IMR-90 (cell line): ENCODE measurements at regions not wholly inside any gene's neighbourhood (a gene's known extent, or its start where the extent isn't known, plus 50 kb on each side); places are given as distances from the start of the nearest gene placed in this dataset.

Source experiments
- ATAC-seq: fragments of 200-7000 bp; cut with Tn5 transposase; 2 replicates; pipeline ENCODE4 v1.9.1; 2020; ENCODE audit warnings: low read depth, mild to moderate bottlenecking, moderate library complexity
- BruUV-seq: library from RNA; stranded (reverse); fragments of 400-500 nt; replicated peaks from 2 replicates; lab custom pipeline; 2021; lab: Mats Ljungman, UMichigan
- CTCF ChIA-PET: fragments of 300-600 bp; formaldehyde crosslinking; extraction: SDS; loops from one replicate; lab custom pipeline; 2021; ENCODE audit warnings: antibody characterized with exemption; lab: Yijun Ruan, JAX
- POLR2A ChIA-PET: fragments of 300-600 bp; sonication (Branson Sonifier 250); formaldehyde crosslinking; loops from one replicate; lab custom pipeline; 2022; ENCODE audit warnings: antibody characterized with exemption; ENCODE audit not compliant: unreplicated experiment; lab: Charles Lee
- DNase-seq: peaks from one replicate; pipeline ENCODE4 v3.0.0; 2013
- H2AFZ ChIP-seq: replicated peaks from 2 replicates; pipeline ENCODE3; 2013; ENCODE audit warnings: low read length, mild to moderate bottlenecking; ENCODE audit not compliant: poor library complexity
- H2AK5ac ChIP-seq: 2 replicates; pipeline ENCODE4 v1.6.1; 2013; ENCODE audit warnings: low read depth, low read length, inconsistent platforms
- H2AK9ac ChIP-seq: replicated peaks from 2 replicates; pipeline ENCODE3; 2013; ENCODE audit warnings: mild to moderate bottlenecking, low read depth, low read length, moderate library complexity; ENCODE audit not compliant: poor library complexity
- H2BK120ac ChIP-seq: 2 replicates; pipeline ENCODE4 v1.6.1; 2013; ENCODE audit warnings: low read depth, low read length, inconsistent platforms
- H2BK15ac ChIP-seq: 3 replicates; pipeline ENCODE4 v1.6.1; 2013; ENCODE audit warnings: low read depth, low read length, inconsistent platforms
- H2BK20ac ChIP-seq: 2 replicates; pipeline ENCODE4 v1.6.1; 2013; ENCODE audit warnings: low read depth, mild to moderate bottlenecking, inconsistent platforms, low read length, moderate library complexity
- H2BK5ac ChIP-seq: 2 replicates; pipeline ENCODE4 v1.6.1; 2013; ENCODE audit warnings: mild to moderate bottlenecking, low read depth, low read length, inconsistent platforms; ENCODE audit not compliant: poor library complexity, severe bottlenecking
- H3K14ac ChIP-seq: replicated peaks from 2 replicates; pipeline ENCODE4 v1.6.1; 2013; ENCODE audit warnings: low read depth, low read length, inconsistent platforms
- H3K18ac ChIP-seq: 2 replicates; pipeline ENCODE4 v1.6.1; 2013; ENCODE audit warnings: low read depth, low read length, control low read depth
- H3K23ac ChIP-seq: 2 replicates; pipeline ENCODE4 v1.6.1; 2013; ENCODE audit warnings: low read depth, low read length, inconsistent platforms
- H3K27ac ChIP-seq: 2 replicates; pipeline ENCODE4 v1.5.1; 2013; ENCODE audit warnings: mild to moderate bottlenecking, control low read depth, low read length; ENCODE audit not compliant: insufficient read depth
- H3K27me3 ChIP-seq: 2 replicates; pipeline ENCODE4 v1.6.1; 2013; ENCODE audit warnings: low read length; ENCODE audit not compliant: control insufficient read depth, insufficient read depth
- H3K36me3 ChIP-seq: 2 replicates; pipeline ENCODE4 v1.6.1; 2013; ENCODE audit warnings: low read length, mixed read lengths; ENCODE audit not compliant: control insufficient read depth, insufficient read depth
- H3K4ac ChIP-seq: 2 replicates; pipeline ENCODE4 v1.6.1; 2013; ENCODE audit warnings: low read depth, low read length, inconsistent platforms
- H3K4me1 ChIP-seq: 2 replicates; pipeline ENCODE4 v1.6.1; 2013; ENCODE audit warnings: low read length, mixed read lengths; ENCODE audit not compliant: control insufficient read depth, insufficient read depth
- H3K4me2 ChIP-seq: 2 replicates; pipeline ENCODE4 v1.6.1; 2013; ENCODE audit warnings: low read depth, mild to moderate bottlenecking, control low read depth, low read length, moderate library complexity
- H3K4me3 ChIP-seq: 2 replicates; pipeline ENCODE4 v1.5.1; 2013; ENCODE audit warnings: low read depth, mild to moderate bottlenecking, control low read depth, low read length, moderate library complexity; ENCODE audit not compliant: insufficient read depth
- H3K56ac ChIP-seq: 2 replicates; pipeline ENCODE4 v1.6.1; 2013; ENCODE audit warnings: low read length, inconsistent platforms; ENCODE audit not compliant: insufficient read depth; ENCODE audit errors: extremely low read depth
- H3K79me1 ChIP-seq, 2 experiments: 2 replicates each; pipeline ENCODE4 v1.6.1; 2013; ENCODE audit warnings: low read length in 2 of 2, inconsistent platforms in 1 of 2, low read depth in 1 of 2
- H3K9ac ChIP-seq: 2 replicates; pipeline ENCODE4 v1.6.1; 2013; ENCODE audit warnings: low read depth, low read length, control low read depth
- H3K9me1 ChIP-seq: 2 replicates; pipeline ENCODE4 v1.6.1; 2013; ENCODE audit warnings: low read length, inconsistent platforms; ENCODE audit not compliant: insufficient read depth
- H3K9me3 ChIP-seq: 2 replicates; pipeline ENCODE4 v1.6.1; 2013; ENCODE audit warnings: low read length; ENCODE audit not compliant: control insufficient read depth, insufficient read depth
- H4K20me1 ChIP-seq: 2 replicates; pipeline ENCODE4 v1.6.1; 2013; ENCODE audit warnings: low read length, inconsistent platforms; ENCODE audit not compliant: insufficient read depth
- H4K5ac ChIP-seq: 2 replicates; pipeline ENCODE4 v1.6.1; 2013; ENCODE audit warnings: mild to moderate bottlenecking, low read depth, low read length, control low read depth
- H4K8ac ChIP-seq, 2 experiments: 2 replicates each; pipeline ENCODE4 v1.6.1; 2013; ENCODE audit warnings: low read depth in 2 of 2, low read length in 2 of 2, control low read depth in 1 of 2, inconsistent platforms in 1 of 2
- H4K91ac ChIP-seq: 2 replicates; pipeline ENCODE4 v1.6.1; 2013; ENCODE audit warnings: low read depth, low read length, inconsistent platforms; ENCODE audit not compliant: insufficient read depth
- CEBPB ChIP-seq: IDR thresholded peaks from 2 replicates; pipeline ENCODE4 v1.6.1; 2012; ENCODE audit warnings: low read depth, low read length, improper control_type of control experiment
- RFX5 ChIP-seq: IDR thresholded peaks from 2 replicates; pipeline ENCODE4 v1.8.0; 2012; ENCODE audit warnings: low read depth, mild to moderate bottlenecking, low read length, moderate library complexity
- WGBS, 2 experiments: methylation state at CpG; one replicate each; pipeline versions ENCODE4 v1.1.5 to v1.1.7; 2013; ENCODE audit warnings: missing lambda C conversion rate in 2 of 2; ENCODE audit not compliant: insufficient read length in 1 of 2; ENCODE audit errors: extremely low coverage in 2 of 2; 5-methylcytosine and 5-hydroxymethylcytosine counted together
- dilution Hi-C: fragments of 300-500 bp; cut with HindIII; formaldehyde crosslinking; loops from one replicate; pipeline ENCODE4 v1.14.3; 2018; ENCODE audit warnings: low sequenced_read_pairs; ENCODE audit not compliant: unreplicated experiment
- in situ Hi-C: fragments of 300-500 bp; cut with MboI; formaldehyde crosslinking; loops from 3 replicates; pipeline ENCODE4 v1.14.3; 2019; ENCODE audit warnings: low sequenced_read_pairs, inconsistent platforms, mixed read lengths
- intact Hi-C: fragments of 100-400 bp; cut with micrococcal nuclease; formaldehyde crosslinking; loops from 2 replicates; pipeline ENCODE4 v1.10.0; 2022

DNA sequence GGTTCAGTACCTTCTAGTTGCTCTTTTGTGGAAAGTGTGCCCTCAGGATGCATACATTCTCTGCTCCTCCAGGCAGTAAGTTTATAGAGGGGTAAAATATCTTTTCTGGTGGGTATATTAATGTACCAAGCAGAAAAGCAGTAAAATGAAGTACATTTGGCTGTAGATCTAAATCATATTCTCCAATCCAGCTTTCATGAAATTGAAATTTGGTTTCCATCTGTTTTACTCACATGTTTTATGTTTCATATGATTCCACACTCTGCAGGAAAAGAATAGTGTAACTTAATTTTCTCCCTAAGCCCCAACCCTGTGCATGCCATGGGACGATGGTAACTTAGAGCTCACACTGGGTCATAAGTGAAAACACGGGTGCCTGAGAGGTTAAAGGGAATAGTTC, 172.3 kb downstream of the AKAIN1 start:
- no peak overlapping the region for H3K9ac ChIP-seq
- H2AK5ac ChIP-seq, result no peak overlapping the region
- no peak overlapping the region for H2BK20ac ChIP-seq
- H4K8ac ChIP-seq, result no peak overlapping the region
- DNase-seq, result no peak
- no peaks in the 10 kb centered on the region for H3K36me3 ChIP-seq
- no peak overlapping the region for H2AK9ac ChIP-seq
- H3K56ac ChIP-seq, result no peak overlapping the region
- ATAC-seq, result no peak
- H4K5ac ChIP-seq, result no peak overlapping the region
- TF ChIP-seq CEBPB, result no peak
- TF ChIP-seq RFX5, result no peak
- H3K18ac ChIP-seq, result no peak overlapping the region
- H3K4ac ChIP-seq, result no peak overlapping the region
- no peak overlapping the region for H3K14ac ChIP-seq
- no peak overlapping the region for H2AFZ ChIP-seq
- no peaks in the 10 kb centered on the region for H3K27me3 ChIP-seq
- no peaks in the 10 kb centered on the region for H3K9me1 ChIP-seq
- no peaks in the 10 kb centered on the region for H4K20me1 ChIP-seq
- H3K23ac ChIP-seq, result no peak overlapping the region
- intact Hi-C loops, result no loop called here
- H3K9me3 ChIP-seq, result peaks cover 2% of the 10 kb centered on the region
- ChIA-PET CTCF (interaction anchor here (0.7 to 0.9 kb wide), 2 partner anchors 116 to 918 kb away, joined by 3 read pairs; no protein-coding TSS in a partner anchor), POLR2A (no interaction called here)
- no peak overlapping the region for H4K91ac ChIP-seq
- no peak overlapping the region for H2BK5ac ChIP-seq
- H3K4me2 ChIP-seq, result no peak overlapping the region
- in situ Hi-C loops, result no loop called here
- no peak overlapping the region for H2BK15ac ChIP-seq
- no peaks in the 10 kb centered on the region for H3K79me1 ChIP-seq
- no peak overlapping the region for H3K27ac ChIP-seq
- no TSS peak for BruUV-seq
- no peak overlapping the region for H3K4me3 ChIP-seq
- dilution Hi-C loops, result no loop called here
- no CpG with 5 or more reads among the region's 2 CpGs for WGBS, 2 experiments
- no peak overlapping the region for H2BK120ac ChIP-seq
- no peaks in the 10 kb centered on the region for H3K4me1 ChIP-seq
